ENCODE measurements at regions not wholly inside any gene's neighbourhood (a gene's known extent, or its start where the extent isn't known, plus 50 kb on each side); places are given as distances from the start of the nearest gene placed in this dataset.

DNA sequence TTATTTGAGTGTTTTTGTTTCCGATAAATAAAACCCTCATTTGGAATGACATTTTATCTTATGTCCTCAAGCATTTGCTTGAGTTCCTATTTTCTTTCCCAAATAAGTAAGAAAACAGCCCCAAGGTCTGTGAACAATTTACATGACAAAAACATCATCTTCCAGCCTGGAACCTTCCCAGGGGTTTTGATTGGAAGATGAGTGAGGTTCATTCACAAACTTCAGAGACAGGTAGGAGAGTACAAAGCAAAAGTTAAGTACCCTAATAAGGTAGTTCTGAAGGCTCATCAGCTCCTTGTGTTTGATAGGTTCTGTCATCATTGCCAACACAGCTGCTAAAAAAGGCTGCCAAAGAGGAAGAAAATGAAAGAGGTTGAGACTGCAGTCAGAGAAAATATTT lies 772.8 kb downstream of the CDH8 start:
- TF ChIP-seq POLR2AphosphoS5 (IDR thresholded peaks at IDR 0.05) (no peak), POLR2A (IDR thresholded peaks at IDR 0.05) (no peak), EP300 (IDR thresholded peaks at IDR 0.05) (no peak)
- TF ChIP-seq, protein P1, sequence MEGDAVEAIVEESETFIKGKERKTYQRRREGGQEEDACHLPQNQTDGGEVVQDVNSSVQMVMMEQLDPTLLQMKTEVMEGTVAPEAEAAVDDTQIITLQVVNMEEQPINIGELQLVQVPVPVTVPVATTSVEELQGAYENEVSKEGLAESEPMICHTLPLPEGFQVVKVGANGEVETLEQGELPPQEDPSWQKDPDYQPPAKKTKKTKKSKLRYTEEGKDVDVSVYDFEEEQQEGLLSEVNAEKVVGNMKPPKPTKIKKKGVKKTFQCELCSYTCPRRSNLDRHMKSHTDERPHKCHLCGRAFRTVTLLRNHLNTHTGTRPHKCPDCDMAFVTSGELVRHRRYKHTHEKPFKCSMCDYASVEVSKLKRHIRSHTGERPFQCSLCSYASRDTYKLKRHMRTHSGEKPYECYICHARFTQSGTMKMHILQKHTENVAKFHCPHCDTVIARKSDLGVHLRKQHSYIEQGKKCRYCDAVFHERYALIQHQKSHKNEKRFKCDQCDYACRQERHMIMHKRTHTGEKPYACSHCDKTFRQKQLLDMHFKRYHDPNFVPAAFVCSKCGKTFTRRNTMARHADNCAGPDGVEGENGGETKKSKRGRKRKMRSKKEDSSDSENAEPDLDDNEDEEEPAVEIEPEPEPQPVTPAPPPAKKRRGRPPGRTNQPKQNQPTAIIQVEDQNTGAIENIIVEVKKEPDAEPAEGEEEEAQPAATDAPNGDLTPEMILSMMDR (IDR thresholded peaks at IDR 0.05): no peak
